ENCODE measurements at regions not wholly inside any gene's neighbourhood (a gene's known extent, or its start where the extent isn't known, plus 50 kb on each side); places are given as distances from the start of the nearest gene placed in this dataset.

DNA sequence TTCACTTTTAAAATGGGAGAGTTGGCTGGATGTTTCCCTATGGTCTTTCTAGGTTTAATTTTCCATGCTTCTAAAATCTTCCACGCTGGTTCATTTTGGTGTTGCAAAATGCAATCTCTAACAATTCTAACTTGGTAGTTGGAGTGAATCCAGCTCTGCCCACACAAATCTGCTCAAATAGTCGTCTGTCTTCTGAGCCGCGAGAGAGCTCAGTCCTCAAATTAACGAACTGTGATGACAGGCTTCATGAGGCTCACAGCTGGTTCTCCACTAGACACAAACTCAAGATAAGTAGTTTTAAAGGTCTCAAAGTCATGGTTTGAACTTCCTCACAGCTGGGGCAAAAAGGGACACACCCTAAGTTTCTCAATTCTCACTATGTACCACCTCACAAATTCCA, 178.6 kb upstream of the LYSMD4 start:
- TF ChIP-seq, protein P1, sequence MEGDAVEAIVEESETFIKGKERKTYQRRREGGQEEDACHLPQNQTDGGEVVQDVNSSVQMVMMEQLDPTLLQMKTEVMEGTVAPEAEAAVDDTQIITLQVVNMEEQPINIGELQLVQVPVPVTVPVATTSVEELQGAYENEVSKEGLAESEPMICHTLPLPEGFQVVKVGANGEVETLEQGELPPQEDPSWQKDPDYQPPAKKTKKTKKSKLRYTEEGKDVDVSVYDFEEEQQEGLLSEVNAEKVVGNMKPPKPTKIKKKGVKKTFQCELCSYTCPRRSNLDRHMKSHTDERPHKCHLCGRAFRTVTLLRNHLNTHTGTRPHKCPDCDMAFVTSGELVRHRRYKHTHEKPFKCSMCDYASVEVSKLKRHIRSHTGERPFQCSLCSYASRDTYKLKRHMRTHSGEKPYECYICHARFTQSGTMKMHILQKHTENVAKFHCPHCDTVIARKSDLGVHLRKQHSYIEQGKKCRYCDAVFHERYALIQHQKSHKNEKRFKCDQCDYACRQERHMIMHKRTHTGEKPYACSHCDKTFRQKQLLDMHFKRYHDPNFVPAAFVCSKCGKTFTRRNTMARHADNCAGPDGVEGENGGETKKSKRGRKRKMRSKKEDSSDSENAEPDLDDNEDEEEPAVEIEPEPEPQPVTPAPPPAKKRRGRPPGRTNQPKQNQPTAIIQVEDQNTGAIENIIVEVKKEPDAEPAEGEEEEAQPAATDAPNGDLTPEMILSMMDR (IDR thresholded peaks at IDR 0.05; ENCODE audit: insufficient read depth, low read length) = no peak
- TF ChIP-seq GABPA (IDR thresholded peaks at IDR 0.05; ENCODE audit: low read depth) (no peak), POLR2AphosphoS5 (IDR thresholded peaks at IDR 0.05; ENCODE audit: low read depth) (no peak), SPI1 (IDR thresholded peaks at IDR 0.05; ENCODE audit: borderline replicate concordance, low read depth) (no peak)
- TF ChIP-seq, protein P2, sequence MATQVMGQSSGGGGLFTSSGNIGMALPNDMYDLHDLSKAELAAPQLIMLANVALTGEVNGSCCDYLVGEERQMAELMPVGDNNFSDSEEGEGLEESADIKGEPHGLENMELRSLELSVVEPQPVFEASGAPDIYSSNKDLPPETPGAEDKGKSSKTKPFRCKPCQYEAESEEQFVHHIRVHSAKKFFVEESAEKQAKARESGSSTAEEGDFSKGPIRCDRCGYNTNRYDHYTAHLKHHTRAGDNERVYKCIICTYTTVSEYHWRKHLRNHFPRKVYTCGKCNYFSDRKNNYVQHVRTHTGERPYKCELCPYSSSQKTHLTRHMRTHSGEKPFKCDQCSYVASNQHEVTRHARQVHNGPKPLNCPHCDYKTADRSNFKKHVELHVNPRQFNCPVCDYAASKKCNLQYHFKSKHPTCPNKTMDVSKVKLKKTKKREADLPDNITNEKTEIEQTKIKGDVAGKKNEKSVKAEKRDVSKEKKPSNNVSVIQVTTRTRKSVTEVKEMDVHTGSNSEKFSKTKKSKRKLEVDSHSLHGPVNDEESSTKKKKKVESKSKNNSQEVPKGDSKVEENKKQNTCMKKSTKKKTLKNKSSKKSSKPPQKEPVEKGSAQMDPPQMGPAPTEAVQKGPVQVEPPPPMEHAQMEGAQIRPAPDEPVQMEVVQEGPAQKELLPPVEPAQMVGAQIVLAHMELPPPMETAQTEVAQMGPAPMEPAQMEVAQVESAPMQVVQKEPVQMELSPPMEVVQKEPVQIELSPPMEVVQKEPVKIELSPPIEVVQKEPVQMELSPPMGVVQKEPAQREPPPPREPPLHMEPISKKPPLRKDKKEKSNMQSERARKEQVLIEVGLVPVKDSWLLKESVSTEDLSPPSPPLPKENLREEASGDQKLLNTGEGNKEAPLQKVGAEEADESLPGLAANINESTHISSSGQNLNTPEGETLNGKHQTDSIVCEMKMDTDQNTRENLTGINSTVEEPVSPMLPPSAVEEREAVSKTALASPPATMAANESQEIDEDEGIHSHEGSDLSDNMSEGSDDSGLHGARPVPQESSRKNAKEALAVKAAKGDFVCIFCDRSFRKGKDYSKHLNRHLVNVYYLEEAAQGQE (IDR thresholded peaks at IDR 0.05; ENCODE audit: insufficient replicate concordance, low read depth) = no peak

Measured in HL-60 (cell line).